ENCODE measurements at regions not wholly inside any gene's neighbourhood (a gene's known extent, or its start where the extent isn't known, plus 50 kb on each side); places are given as distances from the start of the nearest gene placed in this dataset.

- H4K20me1 ChIP-seq (replicated peaks; ENCODE audit: insufficient read depth): no peaks in the 10 kb centered on the region
- no peaks in the 10 kb centered on the region for H3K9me2 ChIP-seq (ENCODE audit: insufficient read depth)
- ATAC-seq (no peak), DNase-seq (ENCODE audit: low spot score) (no peak)
- H3K27ac ChIP-seq (ENCODE audit: low read depth): no peak overlapping the region
- Mint-ChIP-seq H3K4me1 (peaks cover 12% of the 10 kb centered on the region), H3K4me3 (no peak overlapping the region), H3K36me3 (ENCODE audit: low read depth) (peaks cover 29% of the 10 kb centered on the region), H3K9me3 (peaks cover 27% of the 10 kb centered on the region), H3K27me3 (ENCODE audit: insufficient read depth, low read depth, poor library complexity) (peaks cover 2% of the 10 kb centered on the region), H3K27ac (no peak overlapping the region)
- no peak overlapping the region for H3K4me3 ChIP-seq
- no peak for TF ChIP-seq NANOG (IDR thresholded peaks at IDR 0.05; ENCODE audit: borderline replicate concordance)
- TF ChIP-seq STAT1 (IDR thresholded peaks at IDR 0.05; ENCODE audit: unreplicated experiment): no peak
- TF ChIP-seq CREB1 (CRISPR knock-in tag; IDR thresholded peaks at IDR 0.05; ENCODE audit: low read depth): no peak
- no peak for TF ChIP-seq EZH2 (IDR thresholded peaks at IDR 0.05; ENCODE audit: low read depth, unreplicated experiment)
- no peaks in the 10 kb centered on the region for H3K36me3 ChIP-seq (ENCODE audit: insufficient read depth)
- no peaks in the 10 kb centered on the region for H3K27me3 ChIP-seq (ENCODE audit: insufficient read depth)
- H2AFZ ChIP-seq: no peak overlapping the region
- no peak overlapping the region for H3K4me2 ChIP-seq
- no peaks in the 10 kb centered on the region for H3F3A ChIP-seq (replicated peaks; ENCODE audit: low read depth)
- H3K79me2 ChIP-seq (replicated peaks; ENCODE audit: insufficient read depth): no peaks in the 10 kb centered on the region
- peaks cover 10% of the 10 kb centered on the region for H3K4me1 ChIP-seq (ENCODE audit: insufficient read depth)
Measured at GRCh38 chr5:108523360-108523759, 141.5 kb upstream of the FBXL17 start.

GRCh38 chr5:108521841-108522506, 140.1 kb upstream of the FBXL17 start:
- Mint-ChIP-seq H3K27ac (no peak overlapping the region), H3K4me3 (no peak overlapping the region), H3K36me3 (ENCODE audit: low read depth) (peaks cover 23% of the 10 kb centered on the region), H3K9me3 (peaks cover 21% of the 10 kb centered on the region), H3K27me3 (ENCODE audit: insufficient read depth, low read depth, poor library complexity) (peaks cover 2% of the 10 kb centered on the region), H3K4me1 (peaks cover 17% of the 10 kb centered on the region)
- Histone ChIP-seq H3K27ac (ENCODE audit: low read depth) (no peak overlapping the region), H3K4me1 (ENCODE audit: insufficient read depth) (peaks cover 16% of the 10 kb centered on the region), H4K20me1 (replicated peaks; ENCODE audit: insufficient read depth) (no peaks in the 10 kb centered on the region), H3K4me2 (no peak overlapping the region), H3K27me3 (ENCODE audit: insufficient read depth) (no peaks in the 10 kb centered on the region), H3K36me3 (ENCODE audit: insufficient read depth) (no peaks in the 10 kb centered on the region), H2AFZ (no peak overlapping the region), H3K79me2 (replicated peaks; ENCODE audit: insufficient read depth) (no peaks in the 10 kb centered on the region), H3K4me3 (no peak overlapping the region), H3F3A (replicated peaks; ENCODE audit: low read depth) (no peaks in the 10 kb centered on the region), H3K9me2 (ENCODE audit: insufficient read depth) (no peaks in the 10 kb centered on the region)
- peak; percentile 89 for DNase-seq (ENCODE audit: low spot score)
- peak; percentile 97 for ATAC-seq
- TF ChIP-seq CREB1 (CRISPR knock-in tag; IDR thresholded peaks at IDR 0.05; ENCODE audit: low read depth): no peak
- no peak for TF ChIP-seq STAT1 (IDR thresholded peaks at IDR 0.05; ENCODE audit: unreplicated experiment)
- TF ChIP-seq, protein P1, sequence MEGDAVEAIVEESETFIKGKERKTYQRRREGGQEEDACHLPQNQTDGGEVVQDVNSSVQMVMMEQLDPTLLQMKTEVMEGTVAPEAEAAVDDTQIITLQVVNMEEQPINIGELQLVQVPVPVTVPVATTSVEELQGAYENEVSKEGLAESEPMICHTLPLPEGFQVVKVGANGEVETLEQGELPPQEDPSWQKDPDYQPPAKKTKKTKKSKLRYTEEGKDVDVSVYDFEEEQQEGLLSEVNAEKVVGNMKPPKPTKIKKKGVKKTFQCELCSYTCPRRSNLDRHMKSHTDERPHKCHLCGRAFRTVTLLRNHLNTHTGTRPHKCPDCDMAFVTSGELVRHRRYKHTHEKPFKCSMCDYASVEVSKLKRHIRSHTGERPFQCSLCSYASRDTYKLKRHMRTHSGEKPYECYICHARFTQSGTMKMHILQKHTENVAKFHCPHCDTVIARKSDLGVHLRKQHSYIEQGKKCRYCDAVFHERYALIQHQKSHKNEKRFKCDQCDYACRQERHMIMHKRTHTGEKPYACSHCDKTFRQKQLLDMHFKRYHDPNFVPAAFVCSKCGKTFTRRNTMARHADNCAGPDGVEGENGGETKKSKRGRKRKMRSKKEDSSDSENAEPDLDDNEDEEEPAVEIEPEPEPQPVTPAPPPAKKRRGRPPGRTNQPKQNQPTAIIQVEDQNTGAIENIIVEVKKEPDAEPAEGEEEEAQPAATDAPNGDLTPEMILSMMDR (conservative IDR thresholded peaks at IDR 0.05; ENCODE audit: low read depth in 2 of 2): peak; percentile 82 to 91
- no peak for TF ChIP-seq ZNF114 (CRISPR knock-in tag; IDR thresholded peaks at IDR 0.05)
- TF ChIP-seq NANOG (IDR thresholded peaks at IDR 0.05; ENCODE audit: borderline replicate concordance): no peak
- no peak for TF ChIP-seq POLR2AphosphoS5 (IDR thresholded peaks at IDR 0.05; ENCODE audit: low read depth)
- no peak for TF ChIP-seq ZNF462 (CRISPR knock-in tag; IDR thresholded peaks at IDR 0.05)
- no peak for TF ChIP-seq EZH2phosphoT487 (IDR thresholded peaks at IDR 0.05; ENCODE audit: unreplicated experiment)
- TF ChIP-seq, protein P2, sequence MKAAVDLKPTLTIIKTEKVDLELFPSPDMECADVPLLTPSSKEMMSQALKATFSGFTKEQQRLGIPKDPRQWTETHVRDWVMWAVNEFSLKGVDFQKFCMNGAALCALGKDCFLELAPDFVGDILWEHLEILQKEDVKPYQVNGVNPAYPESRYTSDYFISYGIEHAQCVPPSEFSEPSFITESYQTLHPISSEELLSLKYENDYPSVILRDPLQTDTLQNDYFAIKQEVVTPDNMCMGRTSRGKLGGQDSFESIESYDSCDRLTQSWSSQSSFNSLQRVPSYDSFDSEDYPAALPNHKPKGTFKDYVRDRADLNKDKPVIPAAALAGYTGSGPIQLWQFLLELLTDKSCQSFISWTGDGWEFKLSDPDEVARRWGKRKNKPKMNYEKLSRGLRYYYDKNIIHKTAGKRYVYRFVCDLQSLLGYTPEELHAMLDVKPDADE (IDR thresholded peaks at IDR 0.05): no peak

All from GM23338 (cell line).